Testis (tissue), 2 donors: ENCODE measurements at regions not wholly inside any gene's neighbourhood (a gene's known extent, or its start where the extent isn't known, plus 50 kb on each side); places are given as distances from the start of the nearest gene placed in this dataset.

ENCODE experiments used
- CTCF ChIP-seq, 3 experiments: fragments of 450-650 bp in 2 of 3; fragments of 200-600 bp in 1 of 3; sonication (generic) in 1 of 3; IDR thresholded peaks; one replicate each; pipeline ENCODE4 v1.5.1; 2016 to 2019; ENCODE audit warnings: antibody characterized with exemption in 3 of 3, mild to moderate bottlenecking in 2 of 3, moderate library complexity in 1 of 3
- POLR2A ChIP-seq: fragments of 450-650 bp; IDR thresholded peaks from one replicate; pipeline ENCODE4 v1.6.1; 2017; ENCODE audit warnings: antibody characterized with exemption, mild to moderate bottlenecking, moderate library complexity

- TF ChIP-seq CTCF (IDR thresholded peaks at IDR 0.05), result no peak
- no peak for TF ChIP-seq POLR2A
Observed at GRCh38 chr11:91124363-91124762, 901.5 kb upstream of the CHORDC1 start.
